ENCODE measurements at regions not wholly inside any gene's neighbourhood (a gene's known extent, or its start where the extent isn't known, plus 50 kb on each side); places are given as distances from the start of the nearest gene placed in this dataset.

GRCh38 chr14:87045246-87045645 lies 947.7 kb downstream of the GALC start:
- Histone ChIP-seq H3K27ac (ENCODE audit: control insufficient read depth, insufficient read depth) (no peak overlapping the region), H3K4me1 (ENCODE audit: control insufficient read depth, insufficient read depth, low read length) (no peaks in the 10 kb centered on the region)

GRCh38 chr14:87044807-87045206 lies 948.2 kb downstream of the GALC start:
- TF ChIP-seq ZBTB33 (IDR thresholded peaks at IDR 0.05), result no peak
- TF ChIP-seq NBN (IDR thresholded peaks at IDR 0.05), result no peak
- no peak for TF ChIP-seq E2F4 (IDR thresholded peaks at IDR 0.05; ENCODE audit: low read depth, low read length)
- no peak for TF ChIP-seq MYC (IDR thresholded peaks at IDR 0.05; ENCODE audit: insufficient read depth, insufficient read length, insufficient replicate concordance, low read length, severe bottlenecking)
- no peak for TF ChIP-seq IKZF2 (IDR thresholded peaks at IDR 0.05)
- WGBS (ENCODE audit: insufficient coverage, insufficient replicate concordance, low lambda C conversion rate, missing lambda C conversion rate), result 4% methylated on average over 1 of the region's 1 CpG
- no peaks in the 10 kb centered on the region for H3K4me1 ChIP-seq (ENCODE audit: control insufficient read depth, insufficient read depth, low read length)
- RAD21 ChIA-PET (ENCODE audit: unreplicated experiment), result no interaction called here
- in situ Hi-C loops (cut with MboI), result no loop called here
- H3K4me3 ChIP-seq, result no peak overlapping the region
- no peak overlapping the region for H3K4me2 ChIP-seq (ENCODE audit: control insufficient read depth, insufficient read depth)
- CTCF ChIA-PET, result no interaction called here
- H3K27me3 ChIP-seq (replicated peaks in 1 of 2; ENCODE audit: control insufficient read depth in 2 of 2, insufficient read depth in 2 of 2, low read length in 1 of 2), result no peaks in the 10 kb centered on the region
- intact Hi-C loops (cut with micrococcal nuclease; ENCODE audit: unreplicated experiment), result no loop called here
- no peaks in the 10 kb centered on the region for H3K79me2 ChIP-seq (ENCODE audit: control insufficient read depth, insufficient read depth, low read length)
- POLR2A ChIA-PET, result no interaction called here
- H3K9ac ChIP-seq (ENCODE audit: control insufficient read depth, insufficient read depth, low read length), result no peak overlapping the region
- FAIRE-seq (no peak), DNase-seq (ENCODE audit: low read depth, low spot score) (no peak), ATAC-seq (no peak)
- no peaks in the 10 kb centered on the region for H3K9me3 ChIP-seq (replicated peaks; ENCODE audit: control insufficient read depth, insufficient read depth, low read length)
- no peak overlapping the region for H3K27ac ChIP-seq (ENCODE audit: control insufficient read depth, insufficient read depth)
- H4K20me1 ChIP-seq (ENCODE audit: control insufficient read depth, insufficient read depth), result no peaks in the 10 kb centered on the region
- BruUV-seq (replicated peaks), result no TSS peak
- SMC1A ChIA-PET (ENCODE audit: uncharacterized antibody, unreplicated experiment), result no interaction called here
- H2AFZ ChIP-seq (ENCODE audit: control insufficient read depth, low read depth, low read length), result no peak overlapping the region
- no peaks in the 10 kb centered on the region for H3K36me3 ChIP-seq (ENCODE audit: control insufficient read depth in 2 of 2, insufficient read depth in 2 of 2, low read length in 1 of 2)

More at GRCh38 chr14:87045246-87045645, 947.7 kb downstream of the GALC start:
- no peak overlapping the region for H3K4me2 ChIP-seq (ENCODE audit: control insufficient read depth, insufficient read depth)
- in situ Hi-C loops (cut with MboI), result no loop called here
- POLR2A ChIA-PET, result no interaction called here
- FAIRE-seq, result no peak
- RAD21 ChIA-PET (ENCODE audit: unreplicated experiment), result no interaction called here
- no peak overlapping the region for H3K4me3 ChIP-seq
- no peaks in the 10 kb centered on the region for H3K27me3 ChIP-seq (replicated peaks in 1 of 2; ENCODE audit: control insufficient read depth in 2 of 2, insufficient read depth in 2 of 2, low read length in 1 of 2)
- H2AFZ ChIP-seq (ENCODE audit: control insufficient read depth, low read depth, low read length), result no peak overlapping the region
- BruUV-seq (replicated peaks), result no TSS peak
- no peaks in the 10 kb centered on the region for H3K79me2 ChIP-seq (ENCODE audit: control insufficient read depth, insufficient read depth, low read length)
- ATAC-seq, result no peak
- CTCF ChIA-PET, result no interaction called here
- H3K36me3 ChIP-seq (ENCODE audit: control insufficient read depth in 2 of 2, insufficient read depth in 2 of 2, low read length in 1 of 2), result no peaks in the 10 kb centered on the region
- no peak for DNase-seq (ENCODE audit: low read depth, low spot score)
- 25% methylated on average over 3 of the region's 3 CpGs for WGBS (ENCODE audit: insufficient coverage, insufficient replicate concordance, low lambda C conversion rate, missing lambda C conversion rate)
- intact Hi-C loops (cut with micrococcal nuclease; ENCODE audit: unreplicated experiment), result no loop called here
- SMC1A ChIA-PET (ENCODE audit: uncharacterized antibody, unreplicated experiment), result no interaction called here
- TF ChIP-seq STAT1 (conservative IDR thresholded peaks at IDR 0.05) (no peak), SIN3A (IDR thresholded peaks at IDR 0.05; ENCODE audit: low read depth, low read length) (no peak)
- H3K9ac ChIP-seq (ENCODE audit: control insufficient read depth, insufficient read depth, low read length), result no peak overlapping the region
- no peaks in the 10 kb centered on the region for H4K20me1 ChIP-seq (ENCODE audit: control insufficient read depth, insufficient read depth)
- no peaks in the 10 kb centered on the region for H3K9me3 ChIP-seq (replicated peaks; ENCODE audit: control insufficient read depth, insufficient read depth, low read length)
